GM21360 (cell line): ENCODE measurements at regions not wholly inside any gene's neighbourhood (a gene's known extent, or its start where the extent isn't known, plus 50 kb on each side); places are given as distances from the start of the nearest gene placed in this dataset.

Experiments
- ATAC-seq: cut with Tn5 transposase; IDR thresholded peaks from one replicate; pipeline ENCODE4 v1.9.1; 2021; ENCODE audit warnings: mild to moderate bottlenecking, moderate library complexity; ENCODE audit not compliant: unreplicated experiment

DNA sequence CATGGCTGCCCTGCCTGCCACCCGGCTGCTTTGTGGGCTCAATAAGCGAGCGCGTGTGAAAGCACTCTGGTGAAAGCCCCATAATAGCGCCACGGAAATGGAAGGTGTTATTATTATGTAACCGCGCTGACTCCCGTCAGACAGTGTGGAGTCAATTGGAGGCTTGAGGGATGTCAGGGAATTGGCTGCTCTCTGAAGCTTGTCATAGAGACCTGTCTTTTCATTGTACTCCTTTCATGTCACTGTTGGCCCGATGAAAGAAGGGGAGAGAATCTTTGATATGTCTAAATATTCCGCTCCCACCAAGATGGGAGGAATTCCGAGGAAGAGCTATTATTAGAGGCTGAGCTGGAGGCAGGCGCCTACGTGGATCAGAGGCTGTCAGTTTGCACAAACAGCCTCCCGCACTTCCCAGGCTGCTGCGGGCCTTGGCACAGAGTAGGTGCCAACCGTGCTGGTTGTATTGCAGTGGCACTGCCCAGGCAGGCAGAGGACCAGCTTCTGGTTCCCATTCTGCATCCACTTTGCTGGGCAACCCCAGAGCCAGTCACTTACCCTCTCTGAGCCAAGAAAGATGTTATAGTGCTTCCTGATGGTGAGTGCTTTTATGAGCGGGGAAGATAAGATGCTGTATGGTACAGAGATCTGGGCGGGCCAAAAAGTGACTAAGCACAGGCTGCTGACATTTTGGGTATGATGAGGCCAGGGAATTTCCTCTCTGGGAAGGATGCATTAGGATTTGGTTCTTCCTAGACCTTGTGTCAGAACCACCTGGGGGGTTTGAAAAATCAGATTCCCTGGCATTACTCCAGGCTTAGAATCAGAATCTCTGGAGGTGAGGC is 151.4 kb downstream of the RPS24 start:
- ATAC-seq: no peak

DNA sequence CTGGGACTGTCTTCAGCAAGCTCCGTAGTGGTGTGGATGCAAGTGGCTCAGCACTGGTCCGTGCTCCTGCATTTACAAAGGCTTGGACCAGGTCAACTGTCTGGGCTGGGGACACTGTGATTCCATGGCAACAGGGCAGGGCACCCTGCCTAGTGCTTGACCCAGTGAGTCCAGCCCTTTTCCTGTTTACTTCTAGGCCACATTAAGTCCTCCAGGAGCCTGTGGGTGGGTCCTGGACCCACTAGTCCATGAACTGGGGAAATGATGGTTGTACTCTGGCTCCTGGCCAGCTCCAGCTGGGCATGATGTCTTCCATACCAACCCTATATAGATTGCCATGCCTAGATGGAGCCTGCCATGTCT is 152.0 kb downstream of the RPS24 start:
- no peak for ATAC-seq

DNA sequence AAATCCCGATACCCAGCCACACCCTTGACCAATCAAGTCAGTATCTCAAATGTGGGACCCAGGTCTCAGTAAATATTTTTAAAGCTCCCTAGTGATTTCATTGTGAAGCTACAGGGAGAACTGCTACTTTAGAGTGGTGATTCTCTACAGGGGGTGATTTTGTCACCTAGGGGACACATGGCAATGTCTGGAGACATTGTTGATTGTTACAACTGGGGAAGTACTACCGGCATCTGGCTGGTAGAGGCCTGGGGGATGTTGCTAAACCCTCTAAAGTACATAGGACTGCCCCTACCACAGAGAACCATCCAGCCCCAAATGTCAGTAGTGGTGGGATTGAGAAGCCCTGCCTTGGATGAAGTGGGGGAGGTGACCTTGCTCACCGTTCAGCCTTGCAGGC is 152.9 kb downstream of the RPS24 start:
- ATAC-seq: no peak

DNA sequence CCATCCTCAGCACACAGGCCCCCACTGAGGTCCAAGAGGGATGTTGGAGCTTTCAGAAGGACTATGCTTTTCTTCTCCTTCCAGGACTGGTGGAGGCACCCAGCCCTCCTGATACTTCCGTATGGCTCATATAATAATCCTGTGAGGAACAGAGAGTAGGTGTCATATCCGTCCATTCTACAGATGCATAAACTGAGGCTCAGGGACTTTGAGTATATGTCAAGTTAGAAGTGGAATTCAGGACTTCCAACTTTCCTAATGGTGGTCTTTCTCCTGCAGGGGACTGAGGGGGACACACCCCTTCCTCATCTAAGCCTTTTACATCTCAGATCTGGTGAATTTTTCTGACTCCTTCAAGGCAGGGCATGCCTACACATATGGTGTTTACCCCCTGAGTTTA is 153.7 kb downstream of the RPS24 start:
- ATAC-seq: no peak

DNA sequence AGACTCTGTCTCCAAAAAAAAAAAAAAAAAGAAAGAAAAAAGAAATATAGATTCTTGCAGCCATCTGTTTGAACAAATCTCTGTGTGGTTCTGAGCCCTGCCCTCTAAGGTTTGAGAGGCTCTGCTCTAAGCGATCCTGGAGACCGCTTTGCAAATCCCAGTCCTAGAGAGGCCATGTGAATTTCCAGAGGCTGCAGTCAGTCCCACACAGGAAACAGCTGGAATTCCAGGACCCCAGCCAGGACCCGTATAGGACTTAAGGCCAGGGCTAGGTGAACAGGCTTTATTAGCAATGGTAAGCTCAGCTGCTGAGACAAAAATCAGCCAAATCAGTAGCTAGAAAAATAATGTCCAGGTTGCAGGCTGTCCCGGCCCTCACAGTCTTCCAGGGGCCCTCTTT is 154.8 kb downstream of the RPS24 start:
- no peak for ATAC-seq

DNA sequence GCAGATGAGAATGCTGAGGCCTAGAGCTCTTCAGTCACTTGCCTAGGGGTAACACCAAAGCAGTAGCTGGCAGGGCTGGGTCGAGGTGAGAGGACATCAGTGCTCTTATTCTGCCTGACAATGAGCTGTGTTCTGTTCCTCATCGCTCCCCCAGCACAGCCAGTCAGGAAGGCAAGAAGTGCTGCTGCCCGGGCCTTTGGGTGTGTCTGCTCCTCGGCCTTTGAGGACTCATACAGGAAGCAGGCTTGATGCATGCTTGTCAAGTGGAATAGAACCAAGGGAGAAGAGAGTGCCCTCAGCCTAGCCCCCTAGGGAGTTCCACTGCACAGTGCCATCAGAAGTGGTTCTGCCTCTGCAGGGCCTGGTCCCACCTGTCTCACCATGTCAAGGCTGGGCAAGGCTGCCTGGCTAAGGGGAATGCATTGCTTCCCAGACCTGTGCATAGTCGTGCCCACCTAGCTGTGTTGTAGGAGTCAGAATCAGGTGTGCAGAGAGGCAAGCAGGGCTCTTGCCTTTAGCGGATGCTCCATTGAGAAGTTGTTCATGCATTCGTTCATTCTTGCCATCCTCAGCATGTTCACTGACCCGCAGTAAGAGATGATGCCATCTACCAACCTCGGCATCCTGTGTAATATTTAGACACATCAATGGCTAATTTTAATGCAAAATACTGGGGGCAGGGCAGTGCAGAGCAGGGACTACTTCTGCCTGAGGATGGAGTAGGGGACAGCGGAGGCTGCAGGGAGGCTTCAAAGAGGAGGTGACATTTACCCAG is 156.6 kb downstream of the RPS24 start:
- ATAC-seq: no peak

DNA sequence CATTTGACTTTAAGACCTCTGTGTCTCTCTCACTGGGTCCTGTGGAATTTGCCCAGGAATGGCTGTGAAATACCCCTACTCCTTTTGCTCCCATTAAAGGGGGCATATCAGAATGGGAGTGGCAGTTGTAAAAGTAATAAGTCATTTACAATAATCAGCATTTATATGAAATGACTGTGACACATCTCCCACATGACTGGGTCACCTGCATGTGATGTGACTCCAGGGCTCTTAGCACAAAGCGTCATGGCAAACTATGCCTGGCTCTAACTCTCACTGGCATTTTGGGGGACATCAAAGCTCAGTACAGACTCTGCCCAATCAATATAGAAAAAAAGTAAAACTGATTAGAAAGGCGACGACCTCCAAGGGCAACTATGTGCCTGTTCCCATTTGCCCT is 157.6 kb downstream of the RPS24 start:
- no peak for ATAC-seq

DNA sequence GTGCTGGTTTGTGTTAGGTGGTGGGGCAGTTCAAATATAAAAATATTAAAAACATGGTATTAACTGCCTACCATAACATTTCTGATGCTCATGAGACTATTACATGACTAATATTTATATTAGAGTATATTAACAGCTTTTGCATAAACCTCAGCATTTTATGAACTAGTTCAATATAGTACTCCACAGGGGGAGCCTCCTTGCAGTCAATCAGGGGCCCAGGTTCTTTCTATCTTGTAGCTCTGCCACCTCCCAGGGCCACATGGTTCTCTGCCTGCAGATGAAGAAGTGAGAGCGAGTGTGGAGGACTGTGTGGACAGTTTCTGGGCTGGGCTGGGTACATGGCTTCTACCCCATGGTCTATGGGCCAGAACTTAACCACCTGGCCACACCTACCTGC is 159.5 kb downstream of the RPS24 start:
- no peak for ATAC-seq

DNA sequence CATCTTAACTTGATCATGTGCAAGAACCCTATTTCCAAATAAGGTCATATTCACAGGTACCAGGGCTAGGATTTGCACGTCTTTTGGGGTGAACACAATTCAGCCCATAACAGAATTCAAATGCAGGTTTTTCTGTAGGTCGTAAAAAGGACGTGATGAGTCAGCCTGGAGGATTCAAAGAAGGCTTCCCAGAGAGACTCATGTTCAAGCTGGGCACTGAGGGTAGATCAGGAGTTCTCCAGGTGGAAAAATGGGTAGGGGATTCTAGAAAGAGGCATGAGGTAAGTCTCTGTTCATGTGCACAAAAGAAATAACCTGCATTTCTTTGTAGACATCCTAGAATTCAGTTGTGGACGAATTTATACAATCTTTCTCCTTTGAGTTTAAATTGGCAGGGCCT is 160.4 kb downstream of the RPS24 start:
- no peak for ATAC-seq

DNA sequence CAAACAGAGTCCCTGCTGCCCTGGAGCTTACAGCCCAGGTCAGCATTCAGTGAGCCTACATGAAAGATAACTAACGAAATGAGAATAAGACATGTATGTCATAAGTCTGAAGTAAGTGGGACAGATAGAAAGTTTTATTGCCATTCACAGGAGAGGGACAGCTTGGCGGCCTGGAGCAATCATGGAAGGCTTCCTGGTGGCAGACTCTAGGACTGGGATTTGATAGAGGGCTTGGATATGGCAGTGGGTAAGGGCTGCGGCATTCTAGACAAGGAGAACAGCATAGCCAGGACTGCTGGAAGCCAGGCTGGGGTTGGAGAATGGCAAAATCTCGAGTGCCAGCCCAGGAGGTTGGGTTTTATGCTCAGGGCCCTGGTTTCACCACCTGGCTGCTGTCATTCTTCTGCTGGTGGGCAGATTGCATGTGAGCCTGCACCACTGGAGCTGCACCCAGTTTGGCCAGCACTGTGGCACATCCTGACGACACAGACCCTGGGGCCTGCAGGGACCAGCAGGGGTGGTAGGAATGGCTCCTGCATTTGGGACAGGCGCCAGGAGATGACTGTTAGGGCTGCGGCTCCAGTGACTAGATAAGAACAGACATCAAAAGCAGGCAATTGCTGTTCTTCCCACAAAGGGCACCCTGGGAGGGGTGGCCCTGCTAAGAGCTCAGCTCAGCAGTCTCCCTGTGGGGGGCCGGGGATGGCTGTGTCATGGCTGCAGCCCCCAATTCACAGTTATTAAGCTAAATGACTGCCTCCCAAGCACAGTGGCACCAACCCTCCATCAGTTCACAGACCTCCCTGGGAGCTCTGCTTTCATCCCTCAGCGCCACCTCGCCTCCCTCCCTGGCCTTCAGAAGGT is 161.1 kb downstream of the RPS24 start:
- ATAC-seq: no peak

DNA sequence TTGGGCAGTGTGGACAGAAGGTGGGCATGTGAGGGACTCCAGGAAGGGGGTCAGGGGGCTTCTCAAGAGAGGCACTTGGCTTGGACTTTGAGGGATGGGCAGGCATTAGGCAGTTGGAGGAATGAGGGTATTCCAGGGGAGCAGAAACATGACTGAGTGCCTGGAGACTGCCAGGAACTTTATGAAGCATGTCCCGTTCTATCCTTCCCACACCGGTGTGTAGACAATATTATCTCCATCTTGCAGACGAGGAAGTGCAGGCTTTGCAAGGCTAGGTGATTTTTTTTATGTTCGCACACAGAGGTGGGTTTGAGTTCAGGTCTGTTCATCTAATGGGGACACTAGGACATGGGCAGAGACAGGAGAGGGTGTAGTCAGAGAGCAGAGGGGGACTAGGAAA is 162.7 kb downstream of the RPS24 start:
- ATAC-seq: no peak

DNA sequence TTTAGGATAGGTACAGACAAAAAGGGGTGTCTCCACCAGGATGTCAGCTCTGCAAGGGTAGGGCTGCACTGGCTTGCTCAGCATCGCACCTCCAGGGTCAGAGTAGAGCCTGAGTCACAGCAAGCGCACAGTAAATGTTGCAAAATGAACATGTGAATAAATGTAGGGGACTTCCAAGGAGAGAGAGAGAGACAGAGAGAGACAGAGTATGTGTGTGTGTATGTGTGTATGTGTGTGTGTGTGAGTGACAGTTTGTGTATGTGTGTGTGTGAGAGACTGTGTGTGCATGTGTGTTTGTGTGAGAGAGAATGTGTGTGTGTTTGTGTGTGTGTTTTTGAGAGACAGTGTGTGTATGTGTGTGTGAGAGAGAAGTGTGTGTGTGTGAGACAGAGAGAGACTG is 163.3 kb downstream of the RPS24 start:
- no peak for ATAC-seq

DNA sequence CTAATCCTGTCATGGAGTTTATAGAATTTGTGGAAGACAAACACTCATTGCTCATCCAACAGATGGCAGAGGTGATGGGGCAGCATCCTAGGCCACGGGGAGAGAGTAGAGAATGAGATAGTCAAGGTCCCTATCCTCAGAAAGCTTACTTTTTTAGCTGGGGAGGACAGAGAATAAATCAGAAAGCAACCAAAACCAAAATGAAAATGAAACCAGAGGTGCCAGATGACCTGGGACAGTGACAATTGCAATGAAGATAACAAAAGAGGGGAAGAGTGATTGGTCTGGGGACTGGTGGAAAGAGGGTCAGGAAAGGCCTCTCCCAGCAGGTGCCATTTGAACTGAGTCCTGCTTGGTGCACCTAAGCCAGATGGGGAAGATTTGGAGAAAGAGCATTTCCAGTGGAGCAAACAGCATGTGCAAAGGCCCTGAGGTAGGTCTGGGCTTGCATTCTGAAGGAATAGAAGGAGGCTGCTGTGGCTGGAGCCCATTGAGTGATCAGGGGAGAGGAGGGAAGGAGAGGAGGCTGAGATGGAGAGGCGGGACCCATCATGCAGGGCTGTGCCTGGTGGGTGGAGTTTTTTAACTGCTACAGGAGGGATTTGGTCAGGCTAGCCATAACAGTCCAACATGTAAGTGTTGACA is 164.1 kb downstream of the RPS24 start:
- no peak for ATAC-seq

DNA sequence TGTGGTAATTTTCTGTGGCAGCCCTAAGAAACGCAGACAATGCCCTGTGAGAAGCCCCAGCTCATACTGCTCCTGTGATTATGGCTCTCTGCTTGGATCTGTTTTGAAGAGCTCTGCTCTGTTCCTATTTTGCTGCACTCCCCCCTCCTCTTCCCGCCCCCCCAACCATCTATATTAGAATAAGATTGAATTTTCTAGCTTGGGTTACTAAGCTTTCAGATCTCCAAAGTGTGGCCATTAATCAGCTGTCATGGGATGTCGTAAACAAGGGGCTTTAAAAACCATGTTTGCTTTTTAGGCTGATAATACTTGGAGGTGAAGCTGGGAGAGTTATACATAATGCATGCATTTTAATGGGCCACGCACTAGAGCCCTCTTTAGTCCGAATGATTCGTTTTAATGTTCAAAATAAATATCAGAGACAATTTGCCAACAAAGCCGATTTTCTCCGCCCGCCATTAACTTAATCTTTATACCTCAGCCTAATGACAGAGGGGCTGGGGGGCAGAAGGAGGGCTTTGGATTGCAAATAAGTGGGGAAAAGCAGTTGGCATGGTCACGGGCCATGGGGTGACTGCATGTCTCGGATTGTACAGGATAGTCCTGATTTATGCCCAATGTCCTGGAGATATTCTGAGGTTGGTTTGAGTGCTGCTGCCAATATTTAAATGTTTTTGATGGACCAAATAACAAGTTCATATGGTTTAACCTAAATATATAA is 165.5 kb downstream of the RPS24 start:
- ATAC-seq: no peak

DNA sequence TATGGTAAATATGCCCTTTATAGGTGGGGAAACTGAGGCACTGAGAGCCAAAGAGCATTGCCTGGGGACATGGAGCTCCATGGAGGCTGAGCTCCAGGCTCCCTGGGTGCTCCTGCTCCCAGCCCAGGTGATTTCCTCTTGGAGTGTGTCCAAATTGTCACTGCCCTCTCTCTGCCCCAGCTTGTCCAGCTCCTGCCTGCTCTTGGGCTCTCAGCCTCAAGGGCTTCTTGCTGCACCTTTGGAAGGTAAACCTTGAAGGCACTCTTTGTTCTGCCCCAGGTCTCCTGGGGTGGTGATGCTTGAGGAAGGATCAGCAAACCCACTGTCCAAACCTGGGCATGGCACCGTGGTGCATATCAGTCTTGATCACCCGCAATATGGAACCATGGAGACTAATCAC is 166.1 kb downstream of the RPS24 start:
- ATAC-seq: no peak

DNA sequence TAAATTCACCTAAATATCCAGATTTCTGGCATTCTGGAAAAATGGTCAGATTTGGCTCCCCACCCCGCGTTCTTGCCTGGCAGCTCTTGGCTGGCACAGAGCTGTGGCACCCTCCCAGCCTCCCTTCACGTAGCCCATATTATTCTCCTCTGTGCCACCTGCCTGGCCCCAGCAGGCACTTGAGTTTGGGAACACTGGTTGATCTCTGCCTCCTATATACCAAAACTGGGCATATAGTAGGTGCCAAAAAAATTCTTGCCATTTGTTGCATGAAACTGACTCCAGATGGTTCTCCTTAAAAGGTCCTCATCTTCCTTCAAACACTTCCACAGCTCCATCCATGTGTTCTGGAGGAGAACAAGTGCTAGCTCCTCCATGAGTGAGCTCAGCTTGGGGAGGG is 167.0 kb downstream of the RPS24 start:
- no peak for ATAC-seq

DNA sequence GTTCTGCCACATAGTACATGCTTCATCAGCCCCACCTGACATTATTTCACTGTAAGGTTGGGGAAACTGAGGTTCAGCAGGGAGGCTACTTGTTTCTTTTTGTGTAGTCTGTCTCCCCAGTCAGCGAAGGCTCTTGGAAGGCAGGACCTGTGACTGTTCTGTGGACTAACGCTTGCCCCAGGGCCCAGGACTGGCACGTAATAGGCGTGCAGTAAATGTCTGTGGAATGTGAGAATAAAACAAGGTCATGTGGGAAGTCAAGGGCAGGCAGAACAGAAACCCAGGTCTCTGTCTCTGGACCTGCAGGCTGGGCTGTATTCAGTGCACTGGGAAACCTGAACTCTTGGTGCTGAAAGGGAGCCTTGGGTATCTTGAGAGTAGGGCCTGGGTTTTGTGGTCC is 168.7 kb downstream of the RPS24 start:
- ATAC-seq: no peak

DNA sequence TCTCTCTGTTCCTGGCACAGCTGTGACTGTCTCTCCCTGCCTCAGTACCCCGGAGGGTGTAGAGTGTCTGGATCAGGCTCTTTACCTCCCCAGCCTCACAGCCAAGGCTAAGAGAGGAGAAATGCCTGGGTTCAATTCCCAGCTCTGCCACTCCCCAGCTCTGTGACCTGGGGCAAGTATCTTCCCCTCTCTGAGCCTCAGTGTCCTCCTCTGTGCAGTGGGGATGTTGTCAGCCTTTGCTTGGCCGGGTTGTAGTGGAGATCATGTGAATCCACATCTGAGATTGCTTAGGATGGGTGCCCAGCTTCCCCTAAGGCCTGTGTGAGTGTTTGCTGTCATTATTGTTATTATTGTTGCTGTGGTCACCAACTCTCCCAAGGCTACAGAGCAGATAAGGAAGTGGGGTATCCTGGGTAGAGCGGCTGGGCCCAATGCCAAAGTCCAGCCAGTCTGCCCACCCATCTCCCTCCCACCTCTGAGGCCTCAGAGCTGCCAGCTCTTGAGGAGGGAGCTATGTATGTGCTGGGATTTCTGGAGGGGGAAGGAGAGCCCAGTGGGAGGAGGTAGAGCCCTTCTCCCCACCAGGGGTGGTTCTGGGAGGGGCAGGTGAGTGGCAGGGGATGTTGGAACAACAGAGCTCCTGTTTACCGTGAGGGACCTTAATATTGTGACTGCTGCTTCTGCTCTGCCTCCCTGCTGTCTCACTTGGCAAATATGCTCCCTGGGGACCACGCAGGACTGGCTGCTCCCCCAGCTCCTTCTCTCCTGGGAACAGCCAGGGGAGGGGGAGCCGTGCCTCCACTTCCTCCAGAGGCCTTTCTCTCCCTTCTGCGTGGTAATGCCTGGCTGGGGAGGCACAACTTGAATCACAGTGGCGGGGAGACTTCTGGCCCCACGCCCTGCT is 170.5 kb downstream of the RPS24 start:
- no peak for ATAC-seq

DNA sequence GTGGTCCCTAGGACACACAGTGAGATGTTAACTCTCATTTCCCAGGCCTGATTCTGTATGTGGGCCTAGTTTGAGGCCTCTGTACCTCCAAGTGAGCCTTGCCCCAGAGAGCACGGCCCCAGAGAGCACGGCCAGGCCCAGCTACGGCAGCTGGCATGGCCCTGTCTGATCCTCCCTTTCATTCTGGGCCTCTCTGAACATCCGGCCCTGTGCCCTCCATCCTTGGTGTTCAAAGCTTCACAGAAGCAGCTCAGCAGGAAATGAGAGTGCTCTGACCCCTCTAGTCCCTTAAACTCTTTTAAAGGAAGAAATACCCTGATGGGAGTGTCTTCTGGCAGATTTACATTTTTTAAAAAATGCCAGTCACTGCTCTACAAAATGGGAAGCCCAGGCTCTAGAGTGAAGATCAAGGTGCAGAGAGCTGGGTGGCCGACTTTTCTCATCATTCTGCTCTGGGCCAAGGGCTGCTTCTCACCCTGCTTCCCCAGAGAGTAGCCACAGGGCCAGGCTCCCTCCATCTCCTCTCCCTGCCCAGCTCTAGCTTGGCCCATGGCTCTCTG is 171.9 kb downstream of the RPS24 start:
- ATAC-seq: no peak
